Suprapubic skin (tissue), 4 donors: ENCODE measurements at regions not wholly inside any gene's neighbourhood (a gene's known extent, or its start where the extent isn't known, plus 50 kb on each side); places are given as distances from the start of the nearest gene placed in this dataset.

ENCODE experiments used
- DNase-seq, 2 donors: peaks; one replicate each; pipeline ENCODE4 v3.0.0-alpha.2; 2019; ENCODE audit warnings: low spot score in 2 of 2
- H3K27ac ChIP-seq: fragments of 200-600 bp; sonication (generic); one replicate; pipeline ENCODE4 v1.5.1; 2019
- H3K27me3 ChIP-seq: fragments of 200-600 bp; sonication (generic); one replicate; pipeline ENCODE4 v1.5.1; 2019
- H3K36me3 ChIP-seq: fragments of 200-600 bp; sonication (generic); one replicate; pipeline ENCODE4 v1.5.1; 2019
- H3K4me1 ChIP-seq: fragments of 200-600 bp; sonication (generic); one replicate; pipeline ENCODE4 v1.5.1; 2019
- H3K4me3 ChIP-seq: fragments of 200-600 bp; sonication (generic); one replicate; pipeline ENCODE4 v1.5.1; 2019; ENCODE audit warnings: mild to moderate bottlenecking
- H3K9me3 ChIP-seq: fragments of 200-600 bp; sonication (generic); one replicate; pipeline ENCODE4 v1.5.1; 2019
- EP300 ChIP-seq: sonication (generic); formaldehyde crosslinking; IDR thresholded peaks from one replicate; pipeline ENCODE4 v1.6.1; 2017; ENCODE audit warnings: antibody characterized with exemption
- POLR2A ChIP-seq, 2 donors: fragments of 450-650 bp; IDR thresholded peaks; one replicate each; pipeline ENCODE4 v1.6.1; 2017; ENCODE audit warnings: antibody characterized with exemption in 2 of 2, mild to moderate bottlenecking in 2 of 2, moderate library complexity in 2 of 2
- POLR2AphosphoS5 ChIP-seq, 3 donors: sonication (generic); formaldehyde crosslinking; IDR thresholded peaks; one replicate each; pipeline ENCODE4 v1.6.1; 2017; ENCODE audit warnings: antibody characterized with exemption in 3 of 3
- WGBS: methylation state at CpG from one replicate; pipeline ENCODE4 v1.1.5; 2018; 5-methylcytosine and 5-hydroxymethylcytosine counted together
- TF ChIP-seq, protein P1 (sequence below), 2 donors: fragments of 200-600 bp in 1 of 2; fragments of 450-650 bp in 1 of 2; sonication (generic) in 1 of 2; IDR thresholded peaks; one replicate each; pipeline ENCODE4 v1.5.1; 2016 to 2019; ENCODE audit warnings: antibody characterized with exemption in 2 of 2, mild to moderate bottlenecking in 1 of 2, moderate library complexity in 1 of 2

DNA sequence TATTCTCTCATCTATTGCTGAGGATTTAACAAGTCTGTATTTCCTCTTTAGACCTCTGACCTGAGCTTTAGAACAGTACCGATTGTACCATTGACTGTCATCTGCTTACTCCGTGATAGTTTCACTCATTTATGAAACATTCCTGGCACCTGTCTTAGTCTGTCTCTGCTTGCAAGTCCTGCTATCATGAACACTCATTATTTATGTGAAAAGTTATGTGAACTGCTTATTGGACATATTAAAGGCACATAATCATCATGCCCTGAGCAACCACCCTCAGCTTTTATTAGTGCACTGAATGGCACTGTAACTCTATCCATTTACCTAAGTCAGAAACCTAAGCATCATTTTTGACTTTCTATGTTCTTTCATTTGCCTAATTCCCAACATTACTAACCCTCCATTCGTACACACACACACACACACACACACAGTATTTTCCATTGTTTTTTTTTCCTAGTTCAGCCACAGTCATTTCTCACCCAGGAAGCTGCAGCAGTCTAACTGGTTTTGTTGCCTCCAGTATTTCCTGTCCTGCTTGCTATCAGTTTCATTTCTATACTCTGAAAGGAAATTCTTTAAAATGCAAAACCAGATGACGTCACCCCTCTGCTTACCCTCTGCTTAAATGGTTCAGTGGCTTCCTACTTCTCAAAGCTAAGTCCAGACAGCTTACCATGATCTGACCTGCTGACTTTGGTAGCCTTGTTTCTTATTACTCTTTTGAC is 146.1 kb downstream of the HAUS1 start:
- Histone ChIP-seq H3K4me3 (peak overlapping the region; percentile 15), H3K9me3 (no peaks in the 10 kb centered on the region), H3K27me3 (no peaks in the 10 kb centered on the region), H3K36me3 (peaks cover 3% of the 10 kb centered on the region), H3K27ac (peak overlapping the region; percentile 74), H3K4me1 (peaks cover 20% of the 10 kb centered on the region)
- no peak for DNase-seq
- TF ChIP-seq EP300 (no peak), POLR2A (IDR thresholded peaks at IDR 0.05) (no peak), POLR2AphosphoS5 (IDR thresholded peaks at IDR 0.05) (no peak)
- TF ChIP-seq, protein P1, sequence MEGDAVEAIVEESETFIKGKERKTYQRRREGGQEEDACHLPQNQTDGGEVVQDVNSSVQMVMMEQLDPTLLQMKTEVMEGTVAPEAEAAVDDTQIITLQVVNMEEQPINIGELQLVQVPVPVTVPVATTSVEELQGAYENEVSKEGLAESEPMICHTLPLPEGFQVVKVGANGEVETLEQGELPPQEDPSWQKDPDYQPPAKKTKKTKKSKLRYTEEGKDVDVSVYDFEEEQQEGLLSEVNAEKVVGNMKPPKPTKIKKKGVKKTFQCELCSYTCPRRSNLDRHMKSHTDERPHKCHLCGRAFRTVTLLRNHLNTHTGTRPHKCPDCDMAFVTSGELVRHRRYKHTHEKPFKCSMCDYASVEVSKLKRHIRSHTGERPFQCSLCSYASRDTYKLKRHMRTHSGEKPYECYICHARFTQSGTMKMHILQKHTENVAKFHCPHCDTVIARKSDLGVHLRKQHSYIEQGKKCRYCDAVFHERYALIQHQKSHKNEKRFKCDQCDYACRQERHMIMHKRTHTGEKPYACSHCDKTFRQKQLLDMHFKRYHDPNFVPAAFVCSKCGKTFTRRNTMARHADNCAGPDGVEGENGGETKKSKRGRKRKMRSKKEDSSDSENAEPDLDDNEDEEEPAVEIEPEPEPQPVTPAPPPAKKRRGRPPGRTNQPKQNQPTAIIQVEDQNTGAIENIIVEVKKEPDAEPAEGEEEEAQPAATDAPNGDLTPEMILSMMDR (IDR thresholded peaks at IDR 0.05), result no peak
- 35% methylated on average over 4 of the region's 4 CpGs for WGBS

DNA sequence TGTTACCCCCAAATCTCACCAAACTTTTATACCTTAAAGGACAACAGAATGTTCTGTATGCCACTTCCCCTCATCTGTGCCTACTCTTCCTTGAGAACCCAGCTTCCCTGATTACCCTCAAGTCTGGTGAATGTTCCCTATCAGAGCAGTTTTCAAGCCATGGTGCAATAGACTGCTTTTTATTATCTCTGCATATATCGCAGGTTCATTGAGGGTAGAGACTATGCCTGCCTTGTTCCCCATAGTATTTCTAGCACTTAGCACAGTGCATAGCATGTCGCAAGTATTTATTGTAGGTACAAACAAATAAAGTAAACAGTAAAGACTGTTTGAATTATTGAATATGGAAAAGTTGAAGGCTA is 146.6 kb downstream of the HAUS1 start:
- Histone ChIP-seq H3K4me3 (no peak overlapping the region), H3K36me3 (peaks cover 3% of the 10 kb centered on the region), H3K27me3 (no peaks in the 10 kb centered on the region), H3K9me3 (no peaks in the 10 kb centered on the region), H3K4me1 (peaks cover 20% of the 10 kb centered on the region), H3K27ac (peak overlapping the region; percentile 65)
- DNase-seq, result no peak
- TF ChIP-seq POLR2A (IDR thresholded peaks at IDR 0.05) (no peak), EP300 (no peak), POLR2AphosphoS5 (IDR thresholded peaks at IDR 0.05) (no peak)
- TF ChIP-seq, protein P1 (IDR thresholded peaks at IDR 0.05), result no peak
- WGBS, result 55% methylated on average over 2 of the region's 2 CpGs

DNA sequence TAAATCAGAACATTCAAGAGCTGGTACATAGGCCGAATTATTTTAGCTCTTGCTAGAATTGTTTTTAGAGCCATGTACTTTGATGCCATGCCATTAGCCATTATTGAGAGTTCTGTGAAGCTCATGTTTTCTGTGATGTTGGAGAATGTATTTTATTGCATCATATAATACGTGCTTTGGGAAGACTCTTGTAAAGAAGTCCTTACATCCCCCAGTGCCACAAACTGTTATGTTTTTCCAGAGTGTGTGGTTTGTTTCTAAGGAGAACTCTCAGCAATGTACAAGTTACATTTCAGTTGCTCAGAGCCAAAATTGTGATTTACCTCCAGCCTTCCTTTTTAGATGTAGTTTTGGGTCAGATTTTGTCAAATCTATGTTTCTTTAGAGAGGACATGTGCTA is 148.6 kb downstream of the HAUS1 start:
- 95% methylated on average over 2 of the region's 2 CpGs for WGBS
- H3K36me3 ChIP-seq, result peaks cover 3% of the 10 kb centered on the region
- no peak overlapping the region for H3K27ac ChIP-seq

DNA sequence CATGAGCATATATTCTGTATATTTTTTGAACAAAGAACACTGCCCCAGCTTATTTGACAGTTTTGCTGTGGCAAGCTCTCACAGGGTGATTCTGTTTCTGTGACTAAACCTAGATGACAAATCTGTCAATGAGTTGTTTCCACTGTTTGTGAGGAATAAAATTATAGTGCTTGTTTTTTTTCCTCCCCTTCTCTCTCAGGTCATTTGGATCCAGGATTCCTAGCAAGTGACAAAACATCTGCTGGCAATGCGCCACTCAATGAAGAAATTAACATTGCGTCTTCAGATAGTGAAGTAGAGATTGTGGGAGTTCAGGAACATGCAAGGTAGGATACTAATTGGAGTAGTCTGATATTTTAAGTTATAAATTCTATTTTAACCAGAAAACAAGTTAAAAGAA is 149.3 kb downstream of the HAUS1 start:
- DNase-seq, result no peak
- WGBS, result 58% methylated on average over 2 of the region's 2 CpGs

More for the DNA sequence above, 148.6 kb downstream of the HAUS1 start:
- DNase-seq, result no peak
- H3K4me3 ChIP-seq, result no peak overlapping the region
- H3K27me3 ChIP-seq, result no peaks in the 10 kb centered on the region
- peaks cover 20% of the 10 kb centered on the region for H3K4me1 ChIP-seq
- H3K9me3 ChIP-seq, result no peaks in the 10 kb centered on the region
- TF ChIP-seq, protein P1 (IDR thresholded peaks at IDR 0.05), result no peak
- TF ChIP-seq POLR2AphosphoS5 (IDR thresholded peaks at IDR 0.05) (no peak), POLR2A (IDR thresholded peaks at IDR 0.05) (no peak), EP300 (no peak)

DNA sequence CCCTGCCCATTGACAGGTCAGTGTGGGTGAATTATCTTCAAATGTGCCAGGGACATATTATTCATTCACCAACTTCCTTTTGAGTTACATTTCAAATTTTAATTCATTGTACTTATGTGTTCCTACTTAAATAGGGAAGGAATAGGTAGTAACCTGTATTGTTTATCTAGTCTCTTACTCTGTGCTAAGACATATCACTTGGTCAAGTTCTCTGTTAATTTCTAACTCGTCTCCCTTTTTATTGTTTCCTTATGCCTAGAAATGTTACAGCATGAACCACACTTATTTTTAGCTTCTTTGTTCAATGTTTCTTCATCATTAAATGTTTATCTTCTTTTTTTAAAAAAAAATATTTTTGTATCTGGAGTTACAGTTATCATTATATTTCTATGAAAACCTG is 151.9 kb downstream of the HAUS1 start:
- Histone ChIP-seq H3K9me3 (no peaks in the 10 kb centered on the region), H3K36me3 (peaks cover 3% of the 10 kb centered on the region), H3K27ac (no peak overlapping the region), H3K27me3 (no peaks in the 10 kb centered on the region), H3K4me1 (peaks cover 5% of the 10 kb centered on the region), H3K4me3 (no peak overlapping the region)
- no peak for DNase-seq
- 63% methylated on average over 1 of the region's 1 CpG for whole genome bisulfite sequencing
- no peak for TF ChIP-seq POLR2A (IDR thresholded peaks at IDR 0.05)
- TF ChIP-seq POLR2AphosphoS5 (IDR thresholded peaks at IDR 0.05), result no peak
- no peak for TF ChIP-seq EP300
- TF ChIP-seq, protein P1 (IDR thresholded peaks at IDR 0.05), result no peak

More for the DNA sequence above, 149.3 kb downstream of the HAUS1 start:
- Histone ChIP-seq H3K27me3 (no peaks in the 10 kb centered on the region), H3K4me1 (peaks cover 20% of the 10 kb centered on the region), H3K9me3 (no peaks in the 10 kb centered on the region), H3K27ac (no peak overlapping the region), H3K4me3 (no peak overlapping the region), H3K36me3 (peaks cover 3% of the 10 kb centered on the region)
- TF ChIP-seq POLR2AphosphoS5 (IDR thresholded peaks at IDR 0.05), result no peak
- TF ChIP-seq, protein P1 (IDR thresholded peaks at IDR 0.05), result no peak
- TF ChIP-seq EP300, result no peak
- no peak for TF ChIP-seq POLR2A (IDR thresholded peaks at IDR 0.05)
